Neural cell (in vitro differentiated cells): ENCODE measurements at regions not wholly inside any gene's neighbourhood (a gene's known extent, or its start where the extent isn't known, plus 50 kb on each side); places are given as distances from the start of the nearest gene placed in this dataset.

Source experiments
- H2AFZ ChIP-seq: fragments of 200-600, 300-800 bp; sonication (generic), shearing (Covaris generic); 2 replicates; pipeline ENCODE4 v1.6.0; 2014; ENCODE audit warnings: low read depth, mild to moderate bottlenecking, antibody characterized with exemption, low read length, moderate library complexity
- H3F3A ChIP-seq: fragments of 200-600 bp; shearing (Covaris generic); 2 replicates; pipeline ENCODE4 v1.6.1; 2016; ENCODE audit warnings: mild to moderate bottlenecking, moderate library complexity, mixed read lengths, antibody characterized with exemption, low read length; ENCODE audit not compliant: insufficient read depth, poor library complexity, severe bottlenecking
- H3K27ac ChIP-seq: fragments of 200-600, 300-800 bp; sonication (generic), shearing (Covaris generic); 2 replicates; pipeline ENCODE4 v1.5.1; 2014; ENCODE audit warnings: mild to moderate bottlenecking, low read length, moderate library complexity
- H3K27me3 ChIP-seq: fragments of 300-800, 200-600 bp; sonication (generic), shearing (Covaris generic); 2 replicates; pipeline ENCODE4 v1.6.0; 2014; ENCODE audit warnings: mild to moderate bottlenecking, low read depth, low read length, moderate library complexity; ENCODE audit not compliant: insufficient read depth
- H3K36me3 ChIP-seq: fragments of 300-800, 200-600 bp; sonication (generic), shearing (Covaris generic); 2 replicates; pipeline ENCODE4 v1.5.1; 2014; ENCODE audit warnings: mild to moderate bottlenecking, antibody characterized with exemption, low read length, moderate library complexity; ENCODE audit not compliant: insufficient read depth
- H3K4me2 ChIP-seq: fragments of 300-800, 200-600 bp; sonication (generic), shearing (Covaris generic); 2 replicates; pipeline ENCODE4 v1.6.0; 2014; ENCODE audit warnings: mild to moderate bottlenecking, low read length
- H3K4me3 ChIP-seq: fragments of 300-800, 200-600 bp; sonication (generic), shearing (Covaris generic); 2 replicates; pipeline ENCODE4 v1.5.1; 2014; ENCODE audit warnings: mild to moderate bottlenecking, low read length, moderate library complexity
- H3K79me2 ChIP-seq: fragments of 200-600 bp; shearing (Covaris generic); replicated peaks from 2 replicates; pipeline ENCODE4 v1.6.0; 2014; ENCODE audit warnings: mild to moderate bottlenecking, low read length, moderate library complexity; ENCODE audit not compliant: insufficient read depth
- H3K9ac ChIP-seq: fragments of 300-800, 200-600 bp; sonication (generic), shearing (Covaris generic); 2 replicates; pipeline ENCODE4 v1.6.1; 2016; ENCODE audit warnings: mild to moderate bottlenecking, low read length, mixed read lengths
- H3K9me2 ChIP-seq: fragments of 200-600 bp; shearing (Covaris generic); 2 replicates; pipeline ENCODE4 v1.6.1; 2016; ENCODE audit warnings: mild to moderate bottlenecking, low read length, mixed read lengths; ENCODE audit not compliant: insufficient read depth
- H3K9me3 ChIP-seq: fragments of 200-600, 300-800 bp; sonication (generic), shearing (Covaris generic); 2 replicates; pipeline ENCODE4 v1.6.1; 2016; ENCODE audit warnings: mild to moderate bottlenecking, mixed run types, low read length, moderate library complexity, mixed read lengths
- H4K20me1 ChIP-seq: fragments of 200-600 bp; shearing (Covaris generic); 2 replicates; pipeline ENCODE4 v1.6.1; 2016; ENCODE audit warnings: mild to moderate bottlenecking, mixed run types; ENCODE audit not compliant: insufficient read depth
- EP300 ChIP-seq: fragments of 450-650 bp; conservative IDR thresholded peaks from 2 replicates; pipeline ENCODE4 v1.6.1; 2014; ENCODE audit warnings: antibody characterized with exemption, mild to moderate bottlenecking, moderate library complexity; ENCODE audit not compliant: poor library complexity, severe bottlenecking
- EZH2 ChIP-seq: fragments of 200-600, 300-800 bp; shearing (Covaris generic), sonication (generic); IDR thresholded peaks from 2 replicates; pipeline ENCODE4 v1.6.1; 2014; ENCODE audit warnings: antibody characterized with exemption, low read length, borderline replicate concordance, mild to moderate bottlenecking; ENCODE audit not compliant: insufficient read depth, poor library complexity, severe bottlenecking
- MXI1 ChIP-seq: fragments of 450-650 bp; conservative IDR thresholded peaks from 2 replicates; pipeline ENCODE4 v1.6.1; 2014; ENCODE audit warnings: antibody characterized with exemption, mild to moderate bottlenecking; ENCODE audit not compliant: poor library complexity, severe bottlenecking
- POLR2AphosphoS5 ChIP-seq: IDR thresholded peaks from 2 replicates; pipeline ENCODE4 v1.6.1; 2012
- RAD21 ChIP-seq: fragments of 450-650 bp; conservative IDR thresholded peaks from 2 replicates; pipeline ENCODE4 v1.6.1; 2014; ENCODE audit warnings: antibody characterized with exemption, mild to moderate bottlenecking, moderate library complexity
- SMC3 ChIP-seq: fragments of 450-650 bp; conservative IDR thresholded peaks from 2 replicates; pipeline ENCODE4 v1.6.1; 2014; ENCODE audit warnings: antibody characterized with exemption, mild to moderate bottlenecking, moderate library complexity; ENCODE audit not compliant: poor library complexity
- TAF1 ChIP-seq: IDR thresholded peaks from 2 replicates; pipeline ENCODE4 v1.6.1; 2012; ENCODE audit warnings: low read depth
- TF ChIP-seq, protein P1 (sequence below): IDR thresholded peaks from 2 replicates; pipeline ENCODE4 v1.6.1; 2012; ENCODE audit warnings: borderline replicate concordance
- TF ChIP-seq, protein P2 (sequence below): fragments of 450-650 bp; IDR thresholded peaks from 2 replicates; pipeline ENCODE4 v1.5.1; 2014; ENCODE audit warnings: antibody characterized with exemption, mild to moderate bottlenecking, moderate library complexity; ENCODE audit not compliant: poor library complexity, severe bottlenecking

DNA sequence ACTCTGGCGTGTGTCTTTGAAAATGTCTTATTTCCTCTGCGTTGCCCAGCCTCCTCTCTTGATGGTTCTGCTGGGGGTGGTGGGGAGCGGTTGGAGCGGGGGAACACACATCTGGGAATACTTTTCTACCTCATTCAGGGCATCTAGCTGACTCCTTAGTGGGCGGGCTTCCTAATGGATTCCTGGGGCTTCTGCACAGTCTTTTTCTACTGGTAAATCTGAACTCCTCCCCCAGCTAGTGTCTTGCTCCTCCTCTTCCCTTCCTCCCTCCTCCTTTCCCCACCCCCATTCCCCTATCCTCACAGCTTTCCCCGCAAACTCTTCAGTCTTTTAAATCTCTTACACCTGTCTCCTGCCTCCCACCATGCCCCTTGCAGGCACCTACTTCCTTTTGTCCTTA lies 74.4 kb downstream of the PRL start:
- no peaks in the 10 kb centered on the region for H3K27me3 ChIP-seq
- H3K9ac ChIP-seq: no peak overlapping the region
- no peak overlapping the region for H2AFZ ChIP-seq
- no peaks in the 10 kb centered on the region for H3K9me2 ChIP-seq
- no peaks in the 10 kb centered on the region for H3K9me3 ChIP-seq
- no peak overlapping the region for H3K27ac ChIP-seq
- H3K4me3 ChIP-seq: no peak overlapping the region
- H4K20me1 ChIP-seq: no peaks in the 10 kb centered on the region
- no peaks in the 10 kb centered on the region for H3K36me3 ChIP-seq
- TF ChIP-seq, protein P1, sequence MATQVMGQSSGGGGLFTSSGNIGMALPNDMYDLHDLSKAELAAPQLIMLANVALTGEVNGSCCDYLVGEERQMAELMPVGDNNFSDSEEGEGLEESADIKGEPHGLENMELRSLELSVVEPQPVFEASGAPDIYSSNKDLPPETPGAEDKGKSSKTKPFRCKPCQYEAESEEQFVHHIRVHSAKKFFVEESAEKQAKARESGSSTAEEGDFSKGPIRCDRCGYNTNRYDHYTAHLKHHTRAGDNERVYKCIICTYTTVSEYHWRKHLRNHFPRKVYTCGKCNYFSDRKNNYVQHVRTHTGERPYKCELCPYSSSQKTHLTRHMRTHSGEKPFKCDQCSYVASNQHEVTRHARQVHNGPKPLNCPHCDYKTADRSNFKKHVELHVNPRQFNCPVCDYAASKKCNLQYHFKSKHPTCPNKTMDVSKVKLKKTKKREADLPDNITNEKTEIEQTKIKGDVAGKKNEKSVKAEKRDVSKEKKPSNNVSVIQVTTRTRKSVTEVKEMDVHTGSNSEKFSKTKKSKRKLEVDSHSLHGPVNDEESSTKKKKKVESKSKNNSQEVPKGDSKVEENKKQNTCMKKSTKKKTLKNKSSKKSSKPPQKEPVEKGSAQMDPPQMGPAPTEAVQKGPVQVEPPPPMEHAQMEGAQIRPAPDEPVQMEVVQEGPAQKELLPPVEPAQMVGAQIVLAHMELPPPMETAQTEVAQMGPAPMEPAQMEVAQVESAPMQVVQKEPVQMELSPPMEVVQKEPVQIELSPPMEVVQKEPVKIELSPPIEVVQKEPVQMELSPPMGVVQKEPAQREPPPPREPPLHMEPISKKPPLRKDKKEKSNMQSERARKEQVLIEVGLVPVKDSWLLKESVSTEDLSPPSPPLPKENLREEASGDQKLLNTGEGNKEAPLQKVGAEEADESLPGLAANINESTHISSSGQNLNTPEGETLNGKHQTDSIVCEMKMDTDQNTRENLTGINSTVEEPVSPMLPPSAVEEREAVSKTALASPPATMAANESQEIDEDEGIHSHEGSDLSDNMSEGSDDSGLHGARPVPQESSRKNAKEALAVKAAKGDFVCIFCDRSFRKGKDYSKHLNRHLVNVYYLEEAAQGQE: no peak
- TF ChIP-seq EZH2 (no peak), EP300 (no peak), MXI1 (no peak), POLR2AphosphoS5 (no peak), RAD21 (no peak), TAF1 (no peak), SMC3 (no peak)
- TF ChIP-seq, protein P2, sequence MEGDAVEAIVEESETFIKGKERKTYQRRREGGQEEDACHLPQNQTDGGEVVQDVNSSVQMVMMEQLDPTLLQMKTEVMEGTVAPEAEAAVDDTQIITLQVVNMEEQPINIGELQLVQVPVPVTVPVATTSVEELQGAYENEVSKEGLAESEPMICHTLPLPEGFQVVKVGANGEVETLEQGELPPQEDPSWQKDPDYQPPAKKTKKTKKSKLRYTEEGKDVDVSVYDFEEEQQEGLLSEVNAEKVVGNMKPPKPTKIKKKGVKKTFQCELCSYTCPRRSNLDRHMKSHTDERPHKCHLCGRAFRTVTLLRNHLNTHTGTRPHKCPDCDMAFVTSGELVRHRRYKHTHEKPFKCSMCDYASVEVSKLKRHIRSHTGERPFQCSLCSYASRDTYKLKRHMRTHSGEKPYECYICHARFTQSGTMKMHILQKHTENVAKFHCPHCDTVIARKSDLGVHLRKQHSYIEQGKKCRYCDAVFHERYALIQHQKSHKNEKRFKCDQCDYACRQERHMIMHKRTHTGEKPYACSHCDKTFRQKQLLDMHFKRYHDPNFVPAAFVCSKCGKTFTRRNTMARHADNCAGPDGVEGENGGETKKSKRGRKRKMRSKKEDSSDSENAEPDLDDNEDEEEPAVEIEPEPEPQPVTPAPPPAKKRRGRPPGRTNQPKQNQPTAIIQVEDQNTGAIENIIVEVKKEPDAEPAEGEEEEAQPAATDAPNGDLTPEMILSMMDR: no peak
- no peaks in the 10 kb centered on the region for H3F3A ChIP-seq
- H3K4me2 ChIP-seq: no peak overlapping the region
- no peaks in the 10 kb centered on the region for H3K79me2 ChIP-seq

DNA sequence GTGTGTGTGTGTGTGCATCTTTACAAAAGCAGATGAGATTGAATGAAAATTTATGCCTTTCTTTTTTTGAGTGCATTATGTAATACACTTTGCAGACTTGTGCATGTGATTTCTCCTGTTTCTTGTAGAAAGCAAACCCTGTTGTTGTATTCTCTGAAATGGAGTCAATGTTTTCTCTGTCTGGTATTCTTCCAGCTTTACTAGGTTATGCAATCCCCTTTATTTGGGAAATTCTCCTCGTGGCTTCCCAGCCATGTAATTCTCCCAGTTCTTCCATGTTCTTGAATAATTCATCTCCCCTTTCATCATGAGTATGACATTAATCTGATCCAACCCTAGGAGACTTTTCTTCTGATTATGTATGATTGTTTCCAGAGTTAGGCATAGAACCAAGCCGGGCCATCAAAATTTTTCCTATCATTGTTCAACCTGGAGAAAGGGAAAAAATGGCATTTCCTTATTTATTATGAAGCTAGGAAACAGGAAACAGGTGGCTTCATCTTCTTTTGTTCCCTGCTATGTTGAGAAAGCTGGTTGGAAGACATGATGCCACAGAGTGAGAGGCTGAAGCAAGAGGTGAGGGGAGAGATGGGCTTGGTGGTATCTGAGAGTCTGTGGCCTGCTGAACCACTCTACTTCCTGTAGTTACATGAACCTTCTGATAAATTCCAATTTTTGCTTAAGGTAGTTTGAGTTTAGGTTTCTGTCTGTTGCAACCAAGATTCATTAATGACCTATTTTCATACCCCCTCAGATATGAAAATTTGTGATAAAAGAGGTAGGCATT lies 68.8 kb downstream of the PRL start:
- no peak overlapping the region for H3K4me3 ChIP-seq
- no peaks in the 10 kb centered on the region for H3K27me3 ChIP-seq
- TF ChIP-seq, protein P2: no peak
- TF ChIP-seq MXI1 (no peak), RAD21 (no peak), TAF1 (no peak), EZH2 (no peak), EP300 (no peak), POLR2AphosphoS5 (no peak), SMC3 (no peak)
- TF ChIP-seq, protein P1: no peak
- no peak overlapping the region for H3K9ac ChIP-seq
- H3K36me3 ChIP-seq: no peaks in the 10 kb centered on the region
- H3K9me3 ChIP-seq: no peaks in the 10 kb centered on the region
- H3K4me2 ChIP-seq: no peak overlapping the region
- no peak overlapping the region for H3K27ac ChIP-seq
- no peaks in the 10 kb centered on the region for H4K20me1 ChIP-seq
- no peaks in the 10 kb centered on the region for H3F3A ChIP-seq
- H2AFZ ChIP-seq: no peak overlapping the region
- H3K79me2 ChIP-seq: no peaks in the 10 kb centered on the region
- H3K9me2 ChIP-seq: no peaks in the 10 kb centered on the region
